Keratinocyte (primary cell): ENCODE measurements at regions not wholly inside any gene's neighbourhood (a gene's known extent, or its start where the extent isn't known, plus 50 kb on each side); places are given as distances from the start of the nearest gene placed in this dataset.

ENCODE experiments used
- DNase-seq: peaks from one replicate; pipeline ENCODE4 v3.0.0-alpha.2; 2011; ENCODE audit warnings: low read depth, missing footprints, low spot score
- FAIRE-seq: peaks from 2 replicates; lab custom pipeline; 2011; peaks lifted over from hg19 to GRCh38; lab: Jason Lieb, UNC
- H2AFZ ChIP-seq: 2 replicates; pipeline ENCODE4 v1.6.0; 2012; ENCODE audit warnings: low read length, control low read depth, inconsistent platforms; ENCODE audit not compliant: control insufficient read depth
- H3K27ac ChIP-seq: 2 replicates; pipeline ENCODE4 v1.5.1; 2011; ENCODE audit warnings: low read length; ENCODE audit not compliant: control insufficient read depth, insufficient read depth
- H3K27me3 ChIP-seq: 3 replicates; pipeline ENCODE4 v1.6.0; 2011; ENCODE audit warnings: low read length; ENCODE audit not compliant: control insufficient read depth, insufficient read depth; ENCODE audit errors: extremely low read depth
- H3K36me3 ChIP-seq, 2 experiments: 2 replicates in 1 of 2; 3 replicates in 1 of 2; pipeline ENCODE4 v1.5.1; 2011; ENCODE audit warnings: low read length in 2 of 2, mild to moderate bottlenecking in 1 of 2; ENCODE audit not compliant: control insufficient read depth in 2 of 2, insufficient read depth in 2 of 2; ENCODE audit errors: extremely low read depth in 1 of 2
- H3K4me1 ChIP-seq: 3 replicates; pipeline ENCODE4 v1.5.1; 2011; ENCODE audit warnings: low read length; ENCODE audit not compliant: control insufficient read depth, insufficient read depth; ENCODE audit errors: extremely low read depth
- H3K4me2 ChIP-seq: 3 replicates; pipeline ENCODE4 v1.6.0; 2011; ENCODE audit warnings: low read depth, low read length; ENCODE audit not compliant: control insufficient read depth, insufficient read depth; ENCODE audit errors: extremely low read depth
- H3K4me3 ChIP-seq, 3 experiments: fragments of 200-600 bp in 1 of 3; sonication (generic) in 1 of 3; 2 replicates in 2 of 3; 3 replicates in 1 of 3; pipeline ENCODE4 v1.5.1; 2011 to 2016; ENCODE audit warnings: low read length in 3 of 3, mild to moderate bottlenecking in 3 of 3, control low read depth in 2 of 3, inconsistent platforms in 1 of 3, low read depth in 1 of 3, mixed read lengths in 1 of 3, mixed run types in 1 of 3, moderate library complexity in 1 of 3; ENCODE audit not compliant: control insufficient read depth in 2 of 3, insufficient read depth in 2 of 3; ENCODE audit errors: extremely low read depth in 1 of 3
- H3K79me2 ChIP-seq: 2 replicates; pipeline ENCODE4 v1.6.0; 2012; ENCODE audit warnings: low read length; ENCODE audit not compliant: control insufficient read depth, insufficient read depth
- H3K9ac ChIP-seq: 3 replicates; pipeline ENCODE4 v1.6.0; 2011; ENCODE audit warnings: low read length; ENCODE audit not compliant: control insufficient read depth, insufficient read depth; ENCODE audit errors: extremely low read depth
- H3K9me1 ChIP-seq: 3 replicates; pipeline ENCODE4 v1.6.0; 2011; ENCODE audit warnings: low read length; ENCODE audit not compliant: control insufficient read depth, insufficient read depth; ENCODE audit errors: extremely low read depth
- H3K9me3 ChIP-seq: 2 replicates; pipeline ENCODE4 v1.5.1; 2012; ENCODE audit warnings: low read depth, low read length; ENCODE audit not compliant: control insufficient read depth
- H4K20me1 ChIP-seq: 3 replicates; pipeline ENCODE4 v1.6.0; 2011; ENCODE audit warnings: low read length; ENCODE audit not compliant: control insufficient read depth, insufficient read depth; ENCODE audit errors: extremely low read depth
- CTCF ChIP-seq, 3 experiments: IDR thresholded peaks in 1 of 3; conservative IDR thresholded peaks in 1 of 3; optimal IDR thresholded peaks in 1 of 3; 2 replicates in 2 of 3; 3 replicates in 1 of 3; pipeline versions ENCODE3 to v1.5.1; 2011; ENCODE audit warnings: low read length in 3 of 3, mild to moderate bottlenecking in 3 of 3, moderate library complexity in 2 of 3, control low read depth in 1 of 3, inconsistent platforms in 1 of 3; ENCODE audit not compliant: insufficient read depth in 2 of 3; ENCODE audit errors: extremely low read depth in 1 of 3
- EZH2 ChIP-seq: IDR thresholded peaks from one replicate; pipeline ENCODE4 v1.6.1; 2012; ENCODE audit warnings: inconsistent platforms, mild to moderate bottlenecking, low read length, moderate library complexity
- dilution Hi-C: fragments of 300-500 bp; cut with MboI; formaldehyde crosslinking; loops from one replicate; pipeline ENCODE4 v1.7.0; 2020; ENCODE audit warnings: low sequenced_read_pairs; ENCODE audit not compliant: extremely low pct_ligation_motif_present

GRCh38 chr5:174448041-174448440 is 276.3 kb upstream of the MSX2 start:
- H3K4me3 ChIP-seq: no peak overlapping the region
- no peak overlapping the region for H3K4me2 ChIP-seq
- dilution Hi-C loops: no loop called here
- no peaks in the 10 kb centered on the region for H3K9me3 ChIP-seq
- DNase-seq (no peak), FAIRE-seq (no peak)
- H3K9ac ChIP-seq: no peak overlapping the region
- H3K9me1 ChIP-seq: no peaks in the 10 kb centered on the region
- H2AFZ ChIP-seq: no peak overlapping the region
- TF ChIP-seq CTCF (optimal IDR thresholded peaks at IDR 0.05 in 1 of 3, IDR thresholded peaks at IDR 0.05 in 1 of 3, conservative IDR thresholded peaks at IDR 0.05 in 1 of 3; ENCODE audit: extremely low read depth in 1 of 3, insufficient read depth in 2 of 3, low read length in 3 of 3) (no peak), EZH2 (no peak)
- H3K36me3 ChIP-seq: no peaks in the 10 kb centered on the region
- H3K79me2 ChIP-seq: no peaks in the 10 kb centered on the region
- H3K27me3 ChIP-seq: no peaks in the 10 kb centered on the region
- peaks cover 12% of the 10 kb centered on the region for H3K4me1 ChIP-seq
- H3K27ac ChIP-seq: no peak overlapping the region
- H4K20me1 ChIP-seq: no peaks in the 10 kb centered on the region

GRCh38 chr5:174448662-174449061 is 275.7 kb upstream of the MSX2 start:
- TF ChIP-seq CTCF (optimal IDR thresholded peaks at IDR 0.05 in 1 of 3, IDR thresholded peaks at IDR 0.05 in 1 of 3, conservative IDR thresholded peaks at IDR 0.05 in 1 of 3; ENCODE audit: extremely low read depth in 1 of 3, insufficient read depth in 2 of 3, low read length in 3 of 3) (no peak), EZH2 (no peak)
- dilution Hi-C loops: no loop called here
- Histone ChIP-seq H3K36me3 (no peaks in the 10 kb centered on the region), H3K27me3 (no peaks in the 10 kb centered on the region), H4K20me1 (no peaks in the 10 kb centered on the region), H3K4me3 (no peak overlapping the region), H3K4me2 (peak overlapping the region; percentile 6), H3K9me1 (no peaks in the 10 kb centered on the region), H3K27ac (no peak overlapping the region), H3K4me1 (peaks cover 12% of the 10 kb centered on the region), H3K79me2 (no peaks in the 10 kb centered on the region), H3K9ac (no peak overlapping the region), H3K9me3 (no peaks in the 10 kb centered on the region), H2AFZ (no peak overlapping the region)
- FAIRE-seq (peak; percentile 82), DNase-seq (no peak)
